ENCODE measurements at regions not wholly inside any gene's neighbourhood (a gene's known extent, or its start where the extent isn't known, plus 50 kb on each side); places are given as distances from the start of the nearest gene placed in this dataset.

GRCh38 chr16:80417706-80418271 is 123.0 kb upstream of the DYNLRB2 start:
- Histone ChIP-seq H3K9me3 (ENCODE audit: control insufficient read depth, low read length) (no peaks in the 10 kb centered on the region), H3K4me3 (ENCODE audit: low read length) (no peak overlapping the region), H3K27me3 (ENCODE audit: control insufficient read depth, insufficient read depth, low read length) (no peaks in the 10 kb centered on the region), H3K9ac (ENCODE audit: low read length) (no peak overlapping the region), H3K4me1 (ENCODE audit: control insufficient read depth, insufficient read depth, low read length) (no peaks in the 10 kb centered on the region), H3K36me3 (ENCODE audit: control insufficient read depth, insufficient read depth, low read length) (no peaks in the 10 kb centered on the region)

- Histone ChIP-seq H3K9ac (ENCODE audit: low read length) (no peak overlapping the region), H3K4me1 (ENCODE audit: control insufficient read depth, insufficient read depth, low read length) (no peaks in the 10 kb centered on the region), H3K9me3 (ENCODE audit: control insufficient read depth, low read length) (no peaks in the 10 kb centered on the region), H3K36me3 (ENCODE audit: control insufficient read depth, insufficient read depth, low read length) (no peaks in the 10 kb centered on the region), H3K27me3 (ENCODE audit: control insufficient read depth, insufficient read depth, low read length) (no peaks in the 10 kb centered on the region), H3K4me3 (ENCODE audit: low read length) (no peak overlapping the region)
Measured at GRCh38 chr16:80408014-80408413, 132.8 kb upstream of the DYNLRB2 start.

- no peak overlapping the region for H3K4me3 ChIP-seq (ENCODE audit: low read length)
- H3K4me1 ChIP-seq (ENCODE audit: control insufficient read depth, insufficient read depth, low read length) = no peaks in the 10 kb centered on the region
- no peak overlapping the region for H3K9ac ChIP-seq (ENCODE audit: low read length)
- no peaks in the 10 kb centered on the region for H3K27me3 ChIP-seq (ENCODE audit: control insufficient read depth, insufficient read depth, low read length)
- H3K9me3 ChIP-seq (ENCODE audit: control insufficient read depth, low read length) = no peaks in the 10 kb centered on the region
- H3K36me3 ChIP-seq (ENCODE audit: control insufficient read depth, insufficient read depth, low read length) = no peaks in the 10 kb centered on the region
Measured at GRCh38 chr16:80407265-80407987, 133.4 kb upstream of the DYNLRB2 start.

GRCh38 chr16:80404847-80405246 is 135.9 kb upstream of the DYNLRB2 start:
- no peaks in the 10 kb centered on the region for H3K36me3 ChIP-seq (ENCODE audit: control insufficient read depth, insufficient read depth, low read length)
- H3K27me3 ChIP-seq (ENCODE audit: control insufficient read depth, insufficient read depth, low read length) = no peaks in the 10 kb centered on the region
- no peaks in the 10 kb centered on the region for H3K4me1 ChIP-seq (ENCODE audit: control insufficient read depth, insufficient read depth, low read length)
- H3K9ac ChIP-seq (ENCODE audit: low read length) = no peak overlapping the region
- no peak overlapping the region for H3K4me3 ChIP-seq (ENCODE audit: low read length)
- no peaks in the 10 kb centered on the region for H3K9me3 ChIP-seq (ENCODE audit: control insufficient read depth, low read length)

- no peak overlapping the region for H3K4me3 ChIP-seq (ENCODE audit: low read length)
- no peaks in the 10 kb centered on the region for H3K36me3 ChIP-seq (ENCODE audit: control insufficient read depth, insufficient read depth, low read length)
- H3K4me1 ChIP-seq (ENCODE audit: control insufficient read depth, insufficient read depth, low read length) = no peaks in the 10 kb centered on the region
- no peak overlapping the region for H3K9ac ChIP-seq (ENCODE audit: low read length)
- no peaks in the 10 kb centered on the region for H3K9me3 ChIP-seq (ENCODE audit: control insufficient read depth, low read length)
- H3K27me3 ChIP-seq (ENCODE audit: control insufficient read depth, insufficient read depth, low read length) = no peaks in the 10 kb centered on the region
Measured at GRCh38 chr16:80403894-80404293, 136.9 kb upstream of the DYNLRB2 start.

GRCh38 chr16:80390871-80391489 is 149.8 kb upstream of the DYNLRB2 start:
- Histone ChIP-seq H3K9ac (ENCODE audit: low read length) (no peak overlapping the region), H3K27me3 (ENCODE audit: control insufficient read depth, insufficient read depth, low read length) (no peaks in the 10 kb centered on the region), H3K4me1 (ENCODE audit: control insufficient read depth, insufficient read depth, low read length) (no peaks in the 10 kb centered on the region), H3K36me3 (ENCODE audit: control insufficient read depth, insufficient read depth, low read length) (no peaks in the 10 kb centered on the region), H3K4me3 (ENCODE audit: low read length) (no peak overlapping the region), H3K9me3 (ENCODE audit: control insufficient read depth, low read length) (no peaks in the 10 kb centered on the region)

- no peaks in the 10 kb centered on the region for H3K36me3 ChIP-seq (ENCODE audit: control insufficient read depth, insufficient read depth, low read length)
- H3K9ac ChIP-seq (ENCODE audit: low read length) = no peak overlapping the region
- no peaks in the 10 kb centered on the region for H3K4me1 ChIP-seq (ENCODE audit: control insufficient read depth, insufficient read depth, low read length)
- H3K4me3 ChIP-seq (ENCODE audit: low read length) = no peak overlapping the region
- no peaks in the 10 kb centered on the region for H3K27me3 ChIP-seq (ENCODE audit: control insufficient read depth, insufficient read depth, low read length)
- no peaks in the 10 kb centered on the region for H3K9me3 ChIP-seq (ENCODE audit: control insufficient read depth, low read length)
Measured at GRCh38 chr16:80390046-80390445, 150.7 kb upstream of the DYNLRB2 start.

GRCh38 chr16:80389338-80389737 is 151.5 kb upstream of the DYNLRB2 start:
- Histone ChIP-seq H3K4me3 (ENCODE audit: low read length) (no peak overlapping the region), H3K4me1 (ENCODE audit: control insufficient read depth, insufficient read depth, low read length) (no peaks in the 10 kb centered on the region), H3K27me3 (ENCODE audit: control insufficient read depth, insufficient read depth, low read length) (no peaks in the 10 kb centered on the region), H3K36me3 (ENCODE audit: control insufficient read depth, insufficient read depth, low read length) (no peaks in the 10 kb centered on the region), H3K9me3 (ENCODE audit: control insufficient read depth, low read length) (no peaks in the 10 kb centered on the region), H3K9ac (ENCODE audit: low read length) (no peak overlapping the region)

GRCh38 chr16:80387318-80387921 is 153.4 kb upstream of the DYNLRB2 start:
- Histone ChIP-seq H3K4me3 (ENCODE audit: low read length) (no peak overlapping the region), H3K27me3 (ENCODE audit: control insufficient read depth, insufficient read depth, low read length) (no peaks in the 10 kb centered on the region), H3K9me3 (ENCODE audit: control insufficient read depth, low read length) (no peaks in the 10 kb centered on the region), H3K4me1 (ENCODE audit: control insufficient read depth, insufficient read depth, low read length) (no peaks in the 10 kb centered on the region), H3K36me3 (ENCODE audit: control insufficient read depth, insufficient read depth, low read length) (no peaks in the 10 kb centered on the region), H3K9ac (ENCODE audit: low read length) (no peak overlapping the region)

GRCh38 chr16:80384862-80385261 is 155.9 kb upstream of the DYNLRB2 start:
- no peaks in the 10 kb centered on the region for H3K36me3 ChIP-seq (ENCODE audit: control insufficient read depth, insufficient read depth, low read length)
- no peaks in the 10 kb centered on the region for H3K9me3 ChIP-seq (ENCODE audit: control insufficient read depth, low read length)
- no peaks in the 10 kb centered on the region for H3K4me1 ChIP-seq (ENCODE audit: control insufficient read depth, insufficient read depth, low read length)
- no peak overlapping the region for H3K9ac ChIP-seq (ENCODE audit: low read length)
- H3K4me3 ChIP-seq (ENCODE audit: low read length) = no peak overlapping the region
- no peaks in the 10 kb centered on the region for H3K27me3 ChIP-seq (ENCODE audit: control insufficient read depth, insufficient read depth, low read length)

GRCh38 chr16:80380514-80380913 is 160.3 kb upstream of the DYNLRB2 start:
- H3K27me3 ChIP-seq (ENCODE audit: control insufficient read depth, insufficient read depth, low read length) = no peaks in the 10 kb centered on the region
- no peaks in the 10 kb centered on the region for H3K4me1 ChIP-seq (ENCODE audit: control insufficient read depth, insufficient read depth, low read length)
- H3K4me3 ChIP-seq (ENCODE audit: low read length) = no peak overlapping the region
- H3K9me3 ChIP-seq (ENCODE audit: control insufficient read depth, low read length) = no peaks in the 10 kb centered on the region
- no peak overlapping the region for H3K9ac ChIP-seq (ENCODE audit: low read length)
- no peaks in the 10 kb centered on the region for H3K36me3 ChIP-seq (ENCODE audit: control insufficient read depth, insufficient read depth, low read length)

All from mucosa of stomach (tissue), 1 donor.